PC-3 (cell line): ENCODE measurements at regions not wholly inside any gene's neighbourhood (a gene's known extent, or its start where the extent isn't known, plus 50 kb on each side); places are given as distances from the start of the nearest gene placed in this dataset.

Experiments used
- ATAC-seq: fragments of 200-7000 bp; cut with Tn5 transposase; 2 replicates; pipeline ENCODE4 v1.9.1; 2020; ENCODE audit warnings: mild to moderate bottlenecking, moderate library complexity
- BruUV-seq: library from RNA; stranded (reverse); fragments of 400-500 nt; replicated peaks from 2 replicates; lab custom pipeline; 2021; lab: Mats Ljungman, UMichigan
- CTCF ChIA-PET: fragments of 300-600 bp; sonication (Branson Sonifier 250); formaldehyde crosslinking; loops from one replicate; lab custom pipeline; 2022; ENCODE audit warnings: antibody characterized with exemption; lab: Charles Lee
- POLR2A ChIA-PET: fragments of 300-600 bp; sonication (Branson Sonifier 250); formaldehyde crosslinking; loops from one replicate; lab custom pipeline; 2022; ENCODE audit warnings: antibody characterized with exemption; ENCODE audit not compliant: unreplicated experiment; lab: Charles Lee
- DNase-seq: peaks from one replicate; pipeline ENCODE4 v3.0.0-alpha.2; 2015
- H2AFZ ChIP-seq: fragments of 300-600 bp; sonication (generic); 2 replicates; pipeline ENCODE4 v1.6.0; 2016; ENCODE audit warnings: antibody characterized with exemption, low read length
- H3F3A ChIP-seq: fragments of 300-600 bp; sonication (generic); one replicate; pipeline ENCODE4 v1.6.0; 2017; ENCODE audit warnings: antibody characterized with exemption, low read length, control low read depth, mild to moderate bottlenecking; ENCODE audit not compliant: unreplicated experiment
- H3K27ac ChIP-seq: fragments of 300-600 bp; sonication (generic); 2 replicates; pipeline ENCODE4 v1.5.1; 2016; ENCODE audit warnings: mild to moderate bottlenecking, low read length
- H3K27me3 ChIP-seq: fragments of 300-600 bp; sonication (generic); 2 replicates; pipeline ENCODE4 v1.6.1; 2016; ENCODE audit warnings: low read length, mixed read lengths
- H3K36me3 ChIP-seq: fragments of 300-600 bp; sonication (generic); 2 replicates; pipeline ENCODE4 v1.6.1; 2016; ENCODE audit warnings: low read depth, mixed run types, low read length, mixed read lengths
- H3K4me1 ChIP-seq: fragments of 300-600 bp; sonication (generic); 2 replicates; pipeline ENCODE4 v1.5.1; 2016; ENCODE audit warnings: low read length; ENCODE audit not compliant: insufficient read depth
- H3K4me2 ChIP-seq: fragments of 300-600 bp; sonication (generic); 2 replicates; pipeline ENCODE4 v1.6.0; 2016; ENCODE audit warnings: low read length
- H3K4me3 ChIP-seq: fragments of 300-600 bp; sonication (generic); 2 replicates; pipeline ENCODE4 v1.5.1; 2016; ENCODE audit warnings: mild to moderate bottlenecking, low read length, mixed read lengths
- H3K79me2 ChIP-seq: fragments of 300-600 bp; sonication (generic); 2 replicates; pipeline ENCODE4 v1.6.1; 2017; ENCODE audit warnings: low read length, mixed read lengths
- H3K9ac ChIP-seq: fragments of 300-600 bp; sonication (generic); 2 replicates; pipeline ENCODE4 v1.6.0; 2016; ENCODE audit warnings: mild to moderate bottlenecking, low read length
- H3K9me2 ChIP-seq: fragments of 300-600 bp; sonication (generic); replicated peaks from 2 replicates; pipeline ENCODE4 v1.6.1; 2016; ENCODE audit warnings: mixed run types, low read length, mixed read lengths
- H3K9me3 ChIP-seq: fragments of 300-600 bp; sonication (generic); 2 replicates; pipeline ENCODE4 v1.6.1; 2016; ENCODE audit warnings: low read length, mixed read lengths
- H4K20me1 ChIP-seq: fragments of 300-600 bp; sonication (generic); 2 replicates; pipeline ENCODE4 v1.6.1; 2016; ENCODE audit warnings: low read length, mixed read lengths
- EZH2 ChIP-seq: fragments of 300-600 bp; sonication (generic); IDR thresholded peaks from one replicate; pipeline ENCODE4 v1.6.1; 2017; ENCODE audit warnings: antibody characterized with exemption, mild to moderate bottlenecking, low read length; ENCODE audit not compliant: unreplicated experiment
- EZH2phosphoT487 ChIP-seq: fragments of 300-600 bp; sonication (generic); IDR thresholded peaks from 2 replicates; pipeline ENCODE4 v1.6.1; 2018; ENCODE audit warnings: mild to moderate bottlenecking, antibody characterized with exemption, low read length, borderline replicate concordance
- intact Hi-C: fragments of 100-400 bp; cut with micrococcal nuclease; formaldehyde crosslinking; loops from 2 replicates; pipeline ENCODE4 v1.9.0; 2023
- TF ChIP-seq, protein P1 (sequence below): fragments of 300-600 bp; sonication (generic); conservative IDR thresholded peaks from 2 replicates; pipeline ENCODE4 v1.5.1; 2017; ENCODE audit warnings: antibody characterized with exemption, low read depth, mild to moderate bottlenecking, low read length

DNA sequence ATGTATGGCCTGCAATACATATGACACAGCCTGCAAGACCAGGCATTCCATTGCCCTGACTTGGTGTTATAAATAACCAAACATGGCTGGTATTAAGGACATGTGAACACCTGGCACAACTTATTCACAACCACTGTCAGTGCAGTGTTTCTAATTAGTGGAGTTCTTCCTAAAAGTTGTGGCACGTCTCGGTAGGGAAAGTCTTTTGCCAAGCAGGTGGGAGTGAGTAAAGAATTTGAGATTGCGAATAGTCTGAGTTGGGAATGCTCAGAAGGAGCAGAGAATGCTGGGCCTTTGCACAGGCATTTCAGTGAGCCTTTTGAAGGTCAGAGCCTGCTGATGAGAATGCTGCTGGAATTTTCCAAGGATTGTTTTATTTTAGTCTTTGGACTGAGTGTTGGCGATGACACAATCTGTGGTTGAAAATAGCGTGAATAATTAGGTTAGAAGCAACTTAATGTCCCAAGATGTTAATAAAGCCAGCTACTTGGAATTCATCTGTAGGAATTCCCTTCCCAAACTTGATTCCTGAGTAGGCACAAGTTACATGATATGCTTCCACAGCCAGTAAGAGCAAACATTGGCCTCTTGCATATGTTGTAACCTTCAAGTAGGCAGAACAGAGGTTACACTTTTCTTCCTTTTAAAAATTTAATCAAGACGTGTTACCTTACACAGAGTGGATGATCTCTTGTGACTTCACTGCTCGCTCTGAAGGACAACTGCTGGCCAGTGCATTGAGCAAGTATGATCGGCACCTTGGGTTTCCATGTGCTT is 83.6 kb upstream of the PGRMC2 start:
- no TSS peak for BruUV-seq
- H3K9ac ChIP-seq: no peak overlapping the region

DNA sequence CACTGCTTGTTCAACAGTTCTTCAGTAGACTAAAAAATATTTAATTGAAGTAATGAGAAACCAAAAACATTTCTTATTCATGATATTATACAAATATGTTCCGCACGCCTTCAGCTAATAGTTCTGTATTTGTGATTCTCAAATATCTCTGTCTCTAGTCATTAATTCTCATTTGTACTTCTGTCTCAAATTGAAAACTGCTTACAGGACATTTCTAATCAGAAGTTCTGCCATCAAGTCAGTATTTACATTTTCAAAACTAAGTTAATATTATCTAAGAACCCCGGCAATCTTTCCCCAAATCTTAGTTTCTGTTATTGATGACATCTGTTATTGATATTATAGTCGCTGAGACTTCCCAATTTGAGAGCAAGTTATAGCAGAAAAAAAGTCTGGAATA is 78.6 kb upstream of the PGRMC2 start:
- Histone ChIP-seq H3K4me1 (no peaks in the 10 kb centered on the region), H3K4me3 (no peak overlapping the region), H3K27me3 (no peaks in the 10 kb centered on the region), H3K4me2 (no peak overlapping the region), H4K20me1 (no peaks in the 10 kb centered on the region), H2AFZ (no peak overlapping the region), H3K27ac (no peak overlapping the region), H3F3A (no peaks in the 10 kb centered on the region), H3K9me2 (no peaks in the 10 kb centered on the region), H3K9ac (no peak overlapping the region), H3K36me3 (no peaks in the 10 kb centered on the region), H3K79me2 (no peaks in the 10 kb centered on the region), H3K9me3 (no peaks in the 10 kb centered on the region)
- no TSS peak for BruUV-seq
- TF ChIP-seq EZH2: no peak
- no peak for TF ChIP-seq EZH2phosphoT487
- TF ChIP-seq, protein P1, sequence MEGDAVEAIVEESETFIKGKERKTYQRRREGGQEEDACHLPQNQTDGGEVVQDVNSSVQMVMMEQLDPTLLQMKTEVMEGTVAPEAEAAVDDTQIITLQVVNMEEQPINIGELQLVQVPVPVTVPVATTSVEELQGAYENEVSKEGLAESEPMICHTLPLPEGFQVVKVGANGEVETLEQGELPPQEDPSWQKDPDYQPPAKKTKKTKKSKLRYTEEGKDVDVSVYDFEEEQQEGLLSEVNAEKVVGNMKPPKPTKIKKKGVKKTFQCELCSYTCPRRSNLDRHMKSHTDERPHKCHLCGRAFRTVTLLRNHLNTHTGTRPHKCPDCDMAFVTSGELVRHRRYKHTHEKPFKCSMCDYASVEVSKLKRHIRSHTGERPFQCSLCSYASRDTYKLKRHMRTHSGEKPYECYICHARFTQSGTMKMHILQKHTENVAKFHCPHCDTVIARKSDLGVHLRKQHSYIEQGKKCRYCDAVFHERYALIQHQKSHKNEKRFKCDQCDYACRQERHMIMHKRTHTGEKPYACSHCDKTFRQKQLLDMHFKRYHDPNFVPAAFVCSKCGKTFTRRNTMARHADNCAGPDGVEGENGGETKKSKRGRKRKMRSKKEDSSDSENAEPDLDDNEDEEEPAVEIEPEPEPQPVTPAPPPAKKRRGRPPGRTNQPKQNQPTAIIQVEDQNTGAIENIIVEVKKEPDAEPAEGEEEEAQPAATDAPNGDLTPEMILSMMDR: no peak
- DNase-seq: no peak
- POLR2A ChIA-PET: no interaction called here
- intact Hi-C loops: no loop called here
- CTCF ChIA-PET: no interaction called here
- ATAC-seq: no peak

More for the DNA sequence above, 83.6 kb upstream of the PGRMC2 start:
- H3K4me1 ChIP-seq: no peaks in the 10 kb centered on the region
- H3K36me3 ChIP-seq: no peaks in the 10 kb centered on the region
- TF ChIP-seq EZH2: no peak
- no peak for TF ChIP-seq EZH2phosphoT487
- no peaks in the 10 kb centered on the region for H3K9me3 ChIP-seq
- ChIA-PET POLR2A (interaction anchor here (0.5 kb wide), 1 partner anchor 172 kb away, joined by 3 read pairs; no protein-coding TSS in a partner anchor), CTCF (no interaction called here)
- no peak overlapping the region for H2AFZ ChIP-seq
- no peak for ATAC-seq
- no peaks in the 10 kb centered on the region for H3K79me2 ChIP-seq
- H3F3A ChIP-seq: no peaks in the 10 kb centered on the region
- no peak overlapping the region for H3K4me2 ChIP-seq
- H3K27me3 ChIP-seq: no peaks in the 10 kb centered on the region
- H3K4me3 ChIP-seq: no peak overlapping the region
- intact Hi-C loops: no loop called here
- no peak overlapping the region for H3K27ac ChIP-seq
- no peaks in the 10 kb centered on the region for H3K9me2 ChIP-seq
- H4K20me1 ChIP-seq: no peaks in the 10 kb centered on the region
- DNase-seq: no peak

DNA sequence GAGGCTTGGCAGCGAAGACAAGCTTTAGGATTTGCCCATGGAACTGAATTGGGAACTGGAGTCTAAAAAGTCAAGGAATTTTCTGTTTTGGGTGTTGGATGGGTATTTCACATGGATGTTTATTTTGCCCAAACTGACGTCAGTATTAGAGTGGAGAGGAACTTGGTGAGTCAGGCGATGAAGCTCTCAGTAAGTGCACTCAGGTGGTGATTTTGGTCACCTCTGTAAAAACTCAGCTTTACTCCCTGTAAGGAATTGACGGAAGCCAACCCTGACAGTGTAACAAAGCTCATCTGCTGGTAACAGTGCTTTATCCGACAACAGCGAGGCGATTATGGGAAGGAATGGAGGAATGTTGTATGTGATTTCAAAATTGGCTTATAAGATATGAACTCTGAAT is 77.0 kb upstream of the PGRMC2 start:
- no peaks in the 10 kb centered on the region for H3K36me3 ChIP-seq
- ATAC-seq: no peak
- ChIA-PET CTCF (no interaction called here), POLR2A (no interaction called here)
- H3K9me2 ChIP-seq: no peaks in the 10 kb centered on the region
- H3K4me3 ChIP-seq: no peak overlapping the region
- TF ChIP-seq, protein P1: no peak
- TF ChIP-seq EZH2 (no peak), EZH2phosphoT487 (no peak)
- no peak overlapping the region for H3K27ac ChIP-seq
- no peak overlapping the region for H2AFZ ChIP-seq
- DNase-seq: peak; percentile 9
- BruUV-seq: no TSS peak
- no peaks in the 10 kb centered on the region for H3K27me3 ChIP-seq
- H3K9ac ChIP-seq: no peak overlapping the region
- no peaks in the 10 kb centered on the region for H3F3A ChIP-seq
- no peaks in the 10 kb centered on the region for H3K4me1 ChIP-seq
- H3K9me3 ChIP-seq: no peaks in the 10 kb centered on the region
- H3K79me2 ChIP-seq: no peaks in the 10 kb centered on the region
- no peaks in the 10 kb centered on the region for H4K20me1 ChIP-seq
- intact Hi-C loops: no loop called here
- no peak overlapping the region for H3K4me2 ChIP-seq
